GM12873 (cell line): ENCODE measurements at regions not wholly inside any gene's neighbourhood (a gene's known extent, or its start where the extent isn't known, plus 50 kb on each side); places are given as distances from the start of the nearest gene placed in this dataset.

Experiments used
- TF ChIP-seq, protein P1 (sequence below): IDR thresholded peaks from 2 replicates; pipeline ENCODE4 v1.5.1; 2012; ENCODE audit warnings: low read depth, mild to moderate bottlenecking, moderate library complexity, low read length, control low read depth; ENCODE audit not compliant: insufficient read depth; ENCODE audit errors: missing control alignments

- TF ChIP-seq, protein P1, sequence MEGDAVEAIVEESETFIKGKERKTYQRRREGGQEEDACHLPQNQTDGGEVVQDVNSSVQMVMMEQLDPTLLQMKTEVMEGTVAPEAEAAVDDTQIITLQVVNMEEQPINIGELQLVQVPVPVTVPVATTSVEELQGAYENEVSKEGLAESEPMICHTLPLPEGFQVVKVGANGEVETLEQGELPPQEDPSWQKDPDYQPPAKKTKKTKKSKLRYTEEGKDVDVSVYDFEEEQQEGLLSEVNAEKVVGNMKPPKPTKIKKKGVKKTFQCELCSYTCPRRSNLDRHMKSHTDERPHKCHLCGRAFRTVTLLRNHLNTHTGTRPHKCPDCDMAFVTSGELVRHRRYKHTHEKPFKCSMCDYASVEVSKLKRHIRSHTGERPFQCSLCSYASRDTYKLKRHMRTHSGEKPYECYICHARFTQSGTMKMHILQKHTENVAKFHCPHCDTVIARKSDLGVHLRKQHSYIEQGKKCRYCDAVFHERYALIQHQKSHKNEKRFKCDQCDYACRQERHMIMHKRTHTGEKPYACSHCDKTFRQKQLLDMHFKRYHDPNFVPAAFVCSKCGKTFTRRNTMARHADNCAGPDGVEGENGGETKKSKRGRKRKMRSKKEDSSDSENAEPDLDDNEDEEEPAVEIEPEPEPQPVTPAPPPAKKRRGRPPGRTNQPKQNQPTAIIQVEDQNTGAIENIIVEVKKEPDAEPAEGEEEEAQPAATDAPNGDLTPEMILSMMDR = no peak
Measured at GRCh38 chr10:94112321-94112720, 118.6 kb downstream of the PLCE1 start.

DNA sequence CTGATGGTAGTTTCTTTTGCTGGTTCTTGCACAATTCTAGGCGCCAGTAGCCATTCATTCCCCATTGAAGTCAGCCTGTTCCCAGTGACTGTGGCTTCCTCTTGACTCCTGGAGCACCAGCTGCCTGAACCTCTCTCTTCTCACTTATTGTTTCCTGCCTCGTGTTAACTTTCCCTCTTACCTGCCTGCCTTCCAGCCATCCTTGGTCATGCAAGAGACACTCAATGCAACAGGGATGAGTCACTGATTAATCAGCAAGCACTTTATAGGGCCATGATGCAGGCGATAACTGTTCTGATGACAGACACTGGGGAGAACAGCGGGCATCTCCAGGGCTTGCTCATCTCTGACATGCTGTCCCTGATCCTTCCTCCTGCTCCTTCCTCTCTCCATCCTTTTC, 122.0 kb downstream of the PLCE1 start:
- TF ChIP-seq, protein P1 = no peak

GRCh38 chr10:94116848-94117247, 123.1 kb downstream of the PLCE1 start:
- TF ChIP-seq, protein P1 = no peak

GRCh38 chr10:94122211-94122610, 128.5 kb downstream of the PLCE1 start:
- TF ChIP-seq, protein P1 = no peak

DNA sequence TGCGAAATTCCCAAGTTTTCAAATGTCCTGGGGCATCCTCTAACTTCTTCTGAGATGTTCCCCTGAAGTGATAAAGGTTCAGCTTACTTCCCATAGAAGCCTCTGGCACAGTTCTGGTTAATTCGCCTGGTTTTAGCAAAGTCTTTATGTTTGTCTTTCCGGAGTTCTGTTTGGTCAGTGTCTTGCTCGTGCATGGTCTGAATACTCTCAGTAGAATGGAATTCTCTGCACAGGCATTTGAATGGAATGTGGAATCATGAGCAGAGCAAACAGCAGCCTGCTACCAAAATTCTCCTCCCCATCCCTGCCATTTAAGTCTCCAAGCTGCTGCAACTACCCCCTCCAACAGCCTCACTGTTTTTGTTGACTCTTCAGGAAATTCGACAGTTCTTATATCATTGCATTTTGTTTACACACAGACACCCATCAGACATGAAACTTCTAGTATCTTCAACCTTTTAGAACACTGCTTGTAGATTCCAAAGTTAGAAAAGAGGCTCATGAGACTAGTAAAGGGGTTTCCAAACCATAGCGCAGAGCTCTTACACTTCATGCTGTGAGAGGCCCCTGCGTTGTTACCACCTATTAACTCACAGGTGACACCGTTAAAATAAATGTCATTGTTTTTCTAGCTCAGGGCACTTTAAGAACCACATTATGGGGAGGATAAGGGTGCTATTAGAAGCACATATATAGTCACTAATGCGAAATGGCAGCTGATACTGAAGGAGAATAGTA, 129.7 kb downstream of the PLCE1 start:
- TF ChIP-seq, protein P1 = no peak

- TF ChIP-seq, protein P1 = no peak
Measured at GRCh38 chr10:94125856-94126255, 132.1 kb downstream of the PLCE1 start.

DNA sequence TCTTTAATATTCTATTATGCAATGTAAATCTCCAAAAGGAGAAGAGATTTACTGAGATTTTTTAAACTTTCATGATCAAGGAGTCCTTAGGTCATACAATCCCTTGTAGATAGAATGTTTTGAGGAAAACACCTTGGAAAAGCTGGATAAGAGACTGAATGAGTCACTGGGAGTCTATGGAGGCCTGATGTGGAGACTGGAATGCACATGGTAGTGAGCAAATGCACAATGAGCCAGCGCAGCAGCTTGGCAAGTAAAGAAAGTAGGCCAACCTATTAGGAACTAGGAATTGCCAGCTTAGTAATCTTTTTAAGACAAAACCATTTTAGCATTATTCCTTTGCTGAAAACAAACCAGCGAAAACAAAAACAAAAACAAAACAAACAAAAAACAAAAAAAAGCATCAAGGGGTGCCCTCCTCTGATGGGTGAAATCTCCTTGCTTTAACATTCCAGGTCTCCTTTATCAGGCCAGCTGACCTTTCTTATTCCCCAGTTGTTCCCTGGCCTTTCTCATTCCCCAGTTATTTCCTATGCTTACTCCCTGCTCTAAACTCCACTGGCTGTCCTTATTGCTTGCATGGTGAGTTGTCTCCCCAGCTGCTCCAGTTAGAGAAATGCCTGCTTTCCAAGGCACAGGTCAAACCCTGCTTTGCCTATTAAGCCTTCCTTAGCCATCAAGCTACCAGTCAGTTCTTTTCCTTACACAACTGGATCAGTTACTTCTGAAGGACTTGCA, 135.8 kb downstream of the PLCE1 start:
- TF ChIP-seq, protein P1 = no peak
